ENCODE measurements at regions not wholly inside any gene's neighbourhood (a gene's known extent, or its start where the extent isn't known, plus 50 kb on each side); places are given as distances from the start of the nearest gene placed in this dataset.

DNA sequence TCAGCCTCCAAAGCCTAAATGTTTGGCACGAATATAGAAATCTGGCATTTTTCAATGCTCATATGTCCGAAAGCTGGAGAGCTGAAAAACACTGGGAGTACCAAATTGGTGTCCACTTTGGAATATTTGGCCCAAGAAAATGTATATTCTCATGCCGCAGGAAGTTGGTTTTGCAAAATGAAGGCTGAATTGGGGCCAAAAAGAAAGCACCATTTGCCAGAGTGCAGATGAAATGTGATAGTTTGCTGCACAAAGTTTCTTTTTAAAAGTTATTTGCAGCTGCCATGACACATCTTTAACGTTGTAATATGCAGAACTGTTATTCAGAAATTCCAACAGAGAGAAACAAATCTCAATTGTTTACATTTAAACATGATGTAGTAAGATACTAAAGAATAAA lies 124.2 kb upstream of the LYPLAL1 start:
- ATAC-seq: no peak
- no peaks in the 10 kb centered on the region for H3K9me3 ChIP-seq (ENCODE audit: low read length)
- H3K4me2 ChIP-seq (ENCODE audit: low read depth, low read length): no peak overlapping the region
- CTCF ChIA-PET (ENCODE audit: low intra/inter-chr PET ratio, low total read pairs): no interaction called here
- no peak for DNase-seq (ENCODE audit: low spot score)
- H3K4me1 ChIP-seq (ENCODE audit: insufficient read depth, low read length): no peaks in the 10 kb centered on the region
- intact Hi-C loops (cut with micrococcal nuclease; ENCODE audit: unreplicated experiment) (no loop called here), in situ Hi-C loops (cut with HindIII; ENCODE audit: extremely low pct_ligation_motif_present, low pct_unique_long_range_greater_than_20kb) (no loop called here)
- 0% methylated on average over 4 of the region's 4 CpGs for WGBS (ENCODE audit: low lambda C conversion rate)
- H3K27ac ChIP-seq (ENCODE audit: extremely low read length, insufficient read depth, low read length): no peak overlapping the region
- TF ChIP-seq, protein P1, sequence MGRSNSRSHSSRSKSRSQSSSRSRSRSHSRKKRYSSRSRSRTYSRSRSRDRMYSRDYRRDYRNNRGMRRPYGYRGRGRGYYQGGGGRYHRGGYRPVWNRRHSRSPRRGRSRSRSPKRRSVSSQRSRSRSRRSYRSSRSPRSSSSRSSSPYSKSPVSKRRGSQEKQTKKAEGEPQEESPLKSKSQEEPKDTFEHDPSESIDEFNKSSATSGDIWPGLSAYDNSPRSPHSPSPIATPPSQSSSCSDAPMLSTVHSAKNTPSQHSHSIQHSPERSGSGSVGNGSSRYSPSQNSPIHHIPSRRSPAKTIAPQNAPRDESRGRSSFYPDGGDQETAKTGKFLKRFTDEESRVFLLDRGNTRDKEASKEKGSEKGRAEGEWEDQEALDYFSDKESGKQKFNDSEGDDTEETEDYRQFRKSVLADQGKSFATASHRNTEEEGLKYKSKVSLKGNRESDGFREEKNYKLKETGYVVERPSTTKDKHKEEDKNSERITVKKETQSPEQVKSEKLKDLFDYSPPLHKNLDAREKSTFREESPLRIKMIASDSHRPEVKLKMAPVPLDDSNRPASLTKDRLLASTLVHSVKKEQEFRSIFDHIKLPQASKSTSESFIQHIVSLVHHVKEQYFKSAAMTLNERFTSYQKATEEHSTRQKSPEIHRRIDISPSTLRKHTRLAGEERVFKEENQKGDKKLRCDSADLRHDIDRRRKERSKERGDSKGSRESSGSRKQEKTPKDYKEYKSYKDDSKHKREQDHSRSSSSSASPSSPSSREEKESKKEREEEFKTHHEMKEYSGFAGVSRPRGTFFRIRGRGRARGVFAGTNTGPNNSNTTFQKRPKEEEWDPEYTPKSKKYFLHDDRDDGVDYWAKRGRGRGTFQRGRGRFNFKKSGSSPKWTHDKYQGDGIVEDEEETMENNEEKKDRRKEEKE (IDR thresholded peaks at IDR 0.05): no peak
- TF ChIP-seq SATB2 (CRISPR knock-in tag; IDR thresholded peaks at IDR 0.05) (no peak), TBL1XR1 (IDR thresholded peaks at IDR 0.05; ENCODE audit: borderline replicate concordance, low read length, partially characterized antibody) (no peak), ZNF768 (CRISPR knock-in tag; IDR thresholded peaks at IDR 0.05) (no peak), ZNF33A (CRISPR knock-in tag; IDR thresholded peaks at IDR 0.05; ENCODE audit: borderline replicate concordance) (no peak), ZMYM3 (CRISPR knock-in tag; IDR thresholded peaks at IDR 0.05) (no peak), NR3C1 (CRISPR knock-in tag; IDR thresholded peaks at IDR 0.05) (no peak), WIZ (CRISPR knock-in tag; IDR thresholded peaks at IDR 0.05) (no peak), ZNF12 (CRISPR knock-in tag; IDR thresholded peaks at IDR 0.05) (no peak), ZNF350 (CRISPR knock-in tag; IDR thresholded peaks at IDR 0.05; ENCODE audit: borderline replicate concordance, low read depth) (no peak), MTF2 (CRISPR knock-in tag; IDR thresholded peaks at IDR 0.05; ENCODE audit: borderline replicate concordance) (no peak), SALL2 (CRISPR knock-in tag; IDR thresholded peaks at IDR 0.05) (no peak), ZNF382 (CRISPR knock-in tag; IDR thresholded peaks at IDR 0.05; ENCODE audit: borderline replicate concordance) (no peak)
- TF ChIP-seq, protein P2, sequence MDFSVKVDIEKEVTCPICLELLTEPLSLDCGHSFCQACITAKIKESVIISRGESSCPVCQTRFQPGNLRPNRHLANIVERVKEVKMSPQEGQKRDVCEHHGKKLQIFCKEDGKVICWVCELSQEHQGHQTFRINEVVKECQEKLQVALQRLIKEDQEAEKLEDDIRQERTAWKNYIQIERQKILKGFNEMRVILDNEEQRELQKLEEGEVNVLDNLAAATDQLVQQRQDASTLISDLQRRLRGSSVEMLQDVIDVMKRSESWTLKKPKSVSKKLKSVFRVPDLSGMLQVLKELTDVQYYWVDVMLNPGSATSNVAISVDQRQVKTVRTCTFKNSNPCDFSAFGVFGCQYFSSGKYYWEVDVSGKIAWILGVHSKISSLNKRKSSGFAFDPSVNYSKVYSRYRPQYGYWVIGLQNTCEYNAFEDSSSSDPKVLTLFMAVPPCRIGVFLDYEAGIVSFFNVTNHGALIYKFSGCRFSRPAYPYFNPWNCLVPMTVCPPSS (IDR thresholded peaks at IDR 0.05): no peak
- TF ChIP-seq, protein P3, sequence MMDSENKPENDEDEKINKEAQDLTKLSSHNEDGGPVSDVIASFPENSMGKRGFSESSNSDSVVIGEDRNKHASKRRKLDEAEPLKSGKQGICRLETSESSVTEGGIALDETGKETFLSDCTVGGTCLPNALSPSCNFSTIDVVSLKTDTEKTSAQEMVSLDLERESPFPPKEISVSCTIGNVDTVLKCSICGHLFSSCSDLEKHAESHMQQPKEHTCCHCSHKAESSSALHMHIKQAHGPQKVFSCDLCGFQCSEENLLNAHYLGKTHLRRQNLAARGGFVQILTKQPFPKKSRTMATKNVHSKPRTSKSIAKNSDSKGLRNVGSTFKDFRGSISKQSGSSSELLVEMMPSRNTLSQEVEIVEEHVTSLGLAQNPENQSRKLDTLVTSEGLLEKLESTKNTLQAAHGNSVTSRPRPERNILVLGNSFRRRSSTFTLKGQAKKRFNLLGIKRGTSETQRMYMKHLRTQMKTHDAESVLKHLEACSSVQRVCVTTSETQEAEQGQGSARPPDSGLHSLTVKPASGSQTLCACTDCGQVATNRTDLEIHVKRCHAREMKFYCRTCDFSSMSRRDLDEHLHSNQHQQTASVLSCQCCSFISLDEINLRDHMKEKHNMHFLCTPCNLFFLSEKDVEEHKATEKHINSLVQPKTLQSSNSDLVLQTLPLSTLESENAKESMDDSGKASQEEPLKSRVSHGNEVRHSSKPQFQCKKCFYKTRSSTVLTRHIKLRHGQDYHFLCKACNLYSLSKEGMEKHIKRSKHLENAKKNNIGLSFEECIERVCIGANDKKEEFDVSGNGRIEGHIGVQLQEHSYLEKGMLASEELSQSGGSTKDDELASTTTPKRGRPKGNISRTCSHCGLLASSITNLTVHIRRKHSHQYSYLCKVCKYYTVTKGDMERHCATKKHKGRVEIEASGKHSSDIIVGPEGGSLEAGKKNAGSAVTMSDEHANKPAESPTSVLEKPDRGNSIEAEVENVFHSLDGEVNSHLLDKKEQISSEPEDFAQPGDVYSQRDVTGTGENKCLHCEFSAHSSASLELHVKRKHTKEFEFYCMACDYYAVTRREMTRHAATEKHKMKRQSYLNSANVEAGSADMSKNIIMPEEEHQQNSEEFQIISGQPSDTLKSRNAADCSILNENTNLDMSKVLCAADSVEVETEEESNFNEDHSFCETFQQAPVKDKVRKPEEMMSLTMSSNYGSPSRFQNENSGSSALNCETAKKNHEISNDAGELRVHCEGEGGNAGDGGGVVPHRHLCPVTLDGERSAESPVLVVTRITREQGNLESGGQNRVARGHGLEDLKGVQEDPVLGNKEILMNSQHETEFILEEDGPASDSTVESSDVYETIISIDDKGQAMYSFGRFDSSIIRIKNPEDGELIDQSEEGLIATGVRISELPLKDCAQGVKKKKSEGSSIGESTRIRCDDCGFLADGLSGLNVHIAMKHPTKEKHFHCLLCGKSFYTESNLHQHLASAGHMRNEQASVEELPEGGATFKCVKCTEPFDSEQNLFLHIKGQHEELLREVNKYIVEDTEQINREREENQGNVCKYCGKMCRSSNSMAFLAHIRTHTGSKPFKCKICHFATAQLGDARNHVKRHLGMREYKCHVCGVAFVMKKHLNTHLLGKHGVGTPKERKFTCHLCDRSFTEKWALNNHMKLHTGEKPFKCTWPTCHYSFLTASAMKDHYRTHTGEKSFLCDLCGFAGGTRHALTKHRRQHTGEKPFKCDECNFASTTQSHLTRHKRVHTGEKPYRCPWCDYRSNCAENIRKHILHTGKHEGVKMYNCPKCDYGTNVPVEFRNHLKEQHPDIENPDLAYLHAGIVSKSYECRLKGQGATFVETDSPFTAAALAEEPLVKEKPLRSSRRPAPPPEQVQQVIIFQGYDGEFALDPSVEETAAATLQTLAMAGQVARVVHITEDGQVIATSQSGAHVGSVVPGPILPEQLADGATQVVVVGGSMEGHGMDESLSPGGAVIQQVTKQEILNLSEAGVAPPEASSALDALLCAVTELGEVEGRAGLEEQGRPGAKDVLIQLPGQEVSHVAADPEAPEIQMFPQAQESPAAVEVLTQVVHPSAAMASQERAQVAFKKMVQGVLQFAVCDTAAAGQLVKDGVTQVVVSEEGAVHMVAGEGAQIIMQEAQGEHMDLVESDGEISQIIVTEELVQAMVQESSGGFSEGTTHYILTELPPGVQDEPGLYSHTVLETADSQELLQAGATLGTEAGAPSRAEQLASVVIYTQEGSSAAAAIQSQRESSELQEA (CRISPR knock-in tag; IDR thresholded peaks at IDR 0.05; ENCODE audit: not compliant biosample characterization): no peak
- POLR2A ChIA-PET: no interaction called here
- H3K79me2 ChIP-seq (ENCODE audit: insufficient read depth, low read length): no peaks in the 10 kb centered on the region
- no peaks in the 10 kb centered on the region for H4K20me1 ChIP-seq (ENCODE audit: insufficient read depth, low read length)
- no peaks in the 10 kb centered on the region for H3K36me3 ChIP-seq (replicated peaks in 1 of 2; ENCODE audit: control insufficient read depth in 1 of 2, insufficient read depth in 2 of 2, low read length in 2 of 2)
- no TSS peak for BruUV-seq (replicated peaks)
- no peaks in the 10 kb centered on the region for H3K27me3 ChIP-seq (ENCODE audit: control insufficient read depth in 1 of 2, insufficient read depth in 2 of 2, low read length in 2 of 2)
- FAIRE-seq: no peak
- H3K9ac ChIP-seq (ENCODE audit: insufficient read depth, low read depth, low read length): no peak overlapping the region
- H3K4me3 ChIP-seq (replicated peaks in 1 of 3; ENCODE audit: insufficient read depth in 1 of 3, low read depth in 2 of 3, low read length in 3 of 3): no peak overlapping the region
- no peak overlapping the region for H2AFZ ChIP-seq (ENCODE audit: low read length)

Measured in HepG2 (cell line).